GM18499 (cell line): ENCODE measurements at regions not wholly inside any gene's neighbourhood (a gene's known extent, or its start where the extent isn't known, plus 50 kb on each side); places are given as distances from the start of the nearest gene placed in this dataset.

Source experiments
- ATAC-seq: cut with Tn5 transposase; IDR thresholded peaks from one replicate; pipeline ENCODE4 v1.9.1; 2021; ENCODE audit warnings: moderate number of reproducible peaks; ENCODE audit not compliant: insufficient read depth, unreplicated experiment

DNA sequence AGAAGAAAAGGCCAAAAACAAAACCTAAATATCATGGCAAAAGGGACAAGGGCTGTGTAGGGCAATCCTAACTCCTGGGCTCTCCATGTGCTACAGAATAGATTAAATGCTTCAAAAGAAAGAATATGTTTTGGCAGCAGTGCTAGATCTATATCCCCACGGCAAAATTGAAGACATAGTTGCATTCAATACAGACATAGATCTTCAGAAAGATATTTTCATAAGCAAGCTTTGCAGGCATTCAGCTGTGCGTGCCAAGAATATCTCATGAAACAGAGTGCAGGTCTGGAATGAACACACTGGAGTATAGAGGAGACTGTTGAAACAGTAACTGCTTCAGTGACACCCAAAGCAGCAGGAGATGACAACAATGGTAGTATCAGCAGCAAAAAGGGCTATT lies 1476.9 kb downstream of the ARAP2 start:
- no peak for ATAC-seq

DNA sequence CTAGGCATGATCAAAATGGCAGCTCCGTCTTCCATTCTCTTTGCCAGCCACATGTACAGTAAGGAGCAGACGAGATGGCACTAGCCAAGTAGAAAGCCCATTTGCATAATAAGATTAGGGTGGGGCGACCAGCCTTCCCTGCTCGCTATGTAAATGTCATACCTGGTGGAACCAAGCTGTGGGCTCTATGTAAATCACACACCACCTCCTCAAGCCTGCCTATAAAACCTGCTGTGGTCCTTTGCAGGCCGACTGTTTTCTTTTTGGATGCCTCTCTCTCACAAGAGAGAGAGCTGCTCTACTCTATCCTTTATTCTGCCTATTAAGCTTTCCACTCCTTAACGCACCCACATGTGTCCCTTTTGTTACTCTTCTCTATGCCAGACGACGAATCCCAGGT lies 1472.7 kb downstream of the ARAP2 start:
- no peak for ATAC-seq

DNA sequence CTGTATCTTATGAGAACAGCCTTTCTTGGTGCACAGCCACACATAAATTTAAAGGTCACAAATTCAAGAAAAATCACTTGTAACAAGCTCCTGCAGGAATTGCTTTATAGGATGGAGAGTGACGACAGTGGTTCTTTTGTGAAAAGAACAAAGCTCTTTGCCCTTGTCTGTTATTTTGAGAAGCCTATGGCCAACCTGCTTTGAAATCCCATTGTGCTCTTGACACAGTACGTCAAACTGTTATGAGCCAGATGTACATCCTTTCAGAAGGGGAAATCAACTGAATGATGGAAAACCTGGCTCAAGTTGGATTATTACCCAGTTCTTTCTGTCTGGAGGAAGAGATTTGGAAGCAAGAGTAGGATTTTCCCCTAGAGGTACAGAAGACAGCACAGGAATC lies 1454.2 kb downstream of the ARAP2 start:
- no peak for ATAC-seq

DNA sequence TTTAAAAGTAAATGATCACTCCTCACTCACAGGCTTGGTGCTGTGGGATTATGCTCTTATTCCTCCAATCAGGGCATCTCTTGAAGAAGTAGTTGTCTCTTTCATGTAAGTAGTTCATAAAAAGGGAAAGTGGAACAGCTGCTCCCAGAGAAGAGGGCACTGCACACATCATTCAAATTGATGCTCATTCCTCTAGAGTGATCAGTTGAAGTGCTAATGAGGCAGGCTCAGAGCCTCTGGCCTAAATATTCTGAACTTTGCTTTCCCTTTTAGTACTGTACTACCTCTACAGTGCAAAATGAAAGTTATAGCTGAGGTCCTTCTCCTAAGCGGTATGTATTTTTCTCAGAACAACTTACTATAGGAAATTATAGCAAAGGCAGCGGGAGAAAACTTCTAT lies 1453.1 kb downstream of the ARAP2 start:
- no peak for ATAC-seq

DNA sequence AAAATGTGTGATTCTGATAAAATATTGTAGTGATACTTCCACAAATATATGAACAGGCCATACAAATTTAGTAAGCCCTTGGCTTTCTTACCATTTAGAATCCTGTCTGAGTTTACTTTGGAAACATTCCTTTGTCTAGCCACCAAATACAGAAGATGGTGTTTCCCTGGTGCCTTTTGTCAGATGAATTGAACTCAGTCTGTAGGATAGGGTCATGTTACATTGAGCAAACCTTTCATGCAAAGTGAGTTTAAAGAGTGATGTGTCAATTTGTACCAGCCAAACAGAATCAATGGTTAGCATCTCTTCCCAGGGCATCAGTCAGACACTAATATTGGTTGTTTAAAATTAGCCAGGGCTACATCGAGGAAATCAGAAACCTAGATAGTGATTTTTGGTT lies 1443.4 kb downstream of the ARAP2 start:
- ATAC-seq, result no peak

DNA sequence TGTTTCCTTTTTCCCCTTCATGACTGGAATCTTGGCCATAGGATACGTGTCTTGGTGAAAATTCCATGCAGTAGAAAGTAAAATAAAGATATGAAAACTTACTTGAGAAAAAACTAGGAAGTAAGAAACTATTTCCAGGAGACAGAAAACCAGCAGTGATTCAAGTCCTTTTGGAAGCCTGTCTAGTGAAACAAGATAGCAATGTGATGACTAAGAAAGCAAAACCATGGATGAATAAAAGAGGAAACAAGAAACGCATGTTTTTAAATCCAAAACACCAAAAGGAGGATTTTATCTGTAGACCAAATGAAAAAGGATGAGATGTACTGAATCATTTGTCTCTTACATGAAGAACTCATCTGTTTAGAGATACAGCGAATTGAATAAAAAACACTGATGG lies 1430.0 kb downstream of the ARAP2 start:
- ATAC-seq, result no peak

DNA sequence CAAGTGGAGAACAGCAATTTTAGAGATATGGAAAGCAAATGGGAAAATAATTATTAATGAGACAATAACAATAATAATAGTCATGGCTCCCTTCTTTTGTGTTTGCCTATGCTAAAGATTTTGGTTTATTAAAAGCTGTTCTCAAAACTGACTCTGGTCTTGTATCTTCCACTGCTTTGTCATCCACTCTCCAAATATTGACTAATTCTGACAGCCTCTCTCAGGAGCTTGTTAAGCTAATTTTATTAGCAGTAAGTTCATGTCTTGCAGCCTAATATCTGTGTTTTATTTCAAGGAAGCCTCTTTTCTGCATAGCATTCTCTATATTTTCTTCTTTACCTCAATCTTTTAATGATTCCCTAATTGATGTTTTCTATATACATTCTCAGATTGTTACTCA lies 1419.8 kb downstream of the ARAP2 start:
- no peak for ATAC-seq

DNA sequence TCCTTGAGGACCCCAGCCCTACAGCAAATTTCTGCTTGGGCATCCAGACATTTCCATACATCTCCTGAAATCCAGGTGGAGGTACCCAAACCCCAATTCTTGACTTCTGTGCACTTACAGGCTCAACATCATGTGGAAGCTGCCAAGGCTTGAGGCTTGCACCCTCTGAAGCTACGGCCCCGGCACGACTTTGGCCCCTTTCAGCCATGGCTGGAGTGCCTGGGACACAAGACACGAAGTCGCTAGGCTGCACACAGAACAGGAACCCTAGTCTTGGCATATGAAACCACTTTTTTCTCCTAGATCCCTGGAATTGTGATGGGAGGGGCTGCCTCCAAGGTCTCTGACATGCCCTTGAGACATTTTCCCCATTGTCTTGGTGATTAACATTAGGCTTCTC lies 1417.7 kb downstream of the ARAP2 start:
- no peak for ATAC-seq

DNA sequence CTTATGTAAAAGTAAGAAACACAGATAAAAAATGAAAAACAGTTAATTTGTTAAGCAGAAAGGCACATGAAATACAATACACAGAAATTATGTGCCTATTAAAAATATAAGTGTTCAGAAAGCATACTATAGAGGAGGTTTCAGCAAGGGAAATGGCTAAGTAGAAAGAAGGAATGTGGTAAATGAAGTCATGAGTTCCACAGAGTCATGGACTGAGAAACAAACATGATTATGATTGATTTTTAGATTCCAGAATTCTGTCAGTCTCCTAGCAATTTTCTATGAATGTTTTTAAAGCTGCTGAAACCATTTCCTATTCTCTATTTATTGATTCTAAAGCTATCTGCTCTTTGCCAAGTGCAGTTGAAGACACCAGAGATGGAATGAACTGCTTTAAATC lies 1398.4 kb downstream of the ARAP2 start:
- ATAC-seq, result no peak

DNA sequence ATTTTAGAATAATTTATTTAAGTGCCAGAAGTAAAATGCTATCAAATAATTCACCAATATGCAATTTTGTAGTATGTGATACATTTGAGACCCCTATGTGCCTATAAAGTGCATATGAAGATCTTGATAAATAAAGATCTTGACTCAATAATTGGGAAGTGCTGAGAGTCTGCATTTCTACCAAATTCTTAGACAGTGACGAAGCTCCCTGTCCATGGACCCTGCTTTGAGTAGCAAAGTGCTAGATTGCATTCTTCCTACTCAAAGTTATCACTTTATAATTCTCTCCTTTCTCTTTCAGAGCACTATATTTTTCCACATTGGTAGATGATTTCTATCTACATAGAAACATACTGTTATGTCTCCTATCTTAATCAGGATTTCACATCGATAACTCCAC lies 1393.9 kb downstream of the ARAP2 start:
- ATAC-seq, result no peak

DNA sequence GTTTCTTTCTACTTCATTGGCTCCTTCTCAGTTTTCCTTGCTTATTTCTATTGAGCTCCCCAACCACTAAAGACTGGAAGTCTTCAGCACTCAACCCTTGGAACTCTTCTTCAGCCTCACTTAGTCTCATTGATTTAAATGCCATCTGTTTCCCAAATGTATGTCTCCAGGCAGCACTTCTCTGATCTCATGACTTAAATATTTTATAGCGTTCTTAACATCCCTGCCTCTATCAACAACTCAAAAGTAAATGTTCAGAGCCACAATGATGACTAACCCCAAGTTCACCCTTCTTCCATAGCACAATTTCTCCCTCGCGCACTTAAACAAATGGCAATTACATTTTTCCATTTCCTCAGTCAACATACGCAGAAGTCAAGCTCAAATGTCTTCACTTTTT lies 1393.3 kb downstream of the ARAP2 start:
- ATAC-seq, result no peak

DNA sequence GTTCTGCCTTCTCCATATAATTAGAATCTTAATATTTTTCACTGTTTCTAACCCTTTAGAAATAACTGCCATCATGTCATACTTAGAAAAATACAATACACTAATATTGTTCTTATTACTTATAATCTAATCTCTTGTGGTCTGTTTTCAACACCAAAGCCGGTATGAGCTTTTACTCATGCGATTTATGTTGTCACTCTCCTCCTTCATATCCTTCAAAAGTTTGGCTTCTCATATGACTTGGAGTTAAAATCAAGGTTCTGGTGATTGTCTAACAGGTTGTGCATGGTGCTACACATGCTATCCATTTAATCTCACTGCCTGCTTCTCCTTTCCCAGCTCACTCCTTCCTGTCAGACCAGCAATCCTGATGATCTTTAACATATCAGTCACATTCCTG lies 1392.9 kb downstream of the ARAP2 start:
- no peak for ATAC-seq

DNA sequence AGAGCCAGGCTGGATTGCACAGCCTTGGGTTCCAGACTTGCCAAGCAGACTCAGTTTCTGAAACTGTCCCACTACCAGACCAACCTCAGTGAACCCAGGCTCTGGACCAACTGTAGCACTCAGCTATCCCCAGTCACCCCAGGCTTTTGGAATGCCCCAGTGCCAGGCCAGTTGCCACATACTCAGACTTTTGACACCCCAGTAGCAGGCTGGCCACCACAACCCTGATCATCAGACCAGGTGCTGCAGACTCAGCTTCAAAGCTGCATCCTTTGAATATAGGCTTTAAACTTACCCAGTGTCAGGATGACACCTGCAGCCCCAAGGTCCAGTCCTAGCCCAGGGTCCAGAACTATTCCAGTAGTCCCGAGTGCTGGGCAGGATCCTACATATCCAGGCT lies 1389.9 kb downstream of the ARAP2 start:
- ATAC-seq, result no peak

DNA sequence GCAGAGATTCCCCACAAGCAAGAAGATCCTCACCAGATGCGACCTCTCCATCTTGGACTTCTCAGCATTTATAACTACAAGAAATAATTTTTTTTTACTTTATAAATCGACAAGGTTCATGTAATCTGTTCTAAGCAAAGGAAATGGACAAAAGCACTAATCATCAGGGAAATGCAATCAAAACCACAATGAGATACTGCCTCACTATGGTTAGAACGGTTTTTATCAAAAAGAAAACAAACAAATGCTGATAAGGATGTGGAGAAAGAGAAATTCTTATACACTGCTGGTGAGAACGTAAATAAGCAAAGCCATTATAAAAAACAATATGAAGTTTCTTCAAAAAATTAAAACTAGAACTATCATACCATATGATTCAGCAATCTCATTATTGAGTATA lies 1382.6 kb downstream of the ARAP2 start:
- ATAC-seq, result no peak

DNA sequence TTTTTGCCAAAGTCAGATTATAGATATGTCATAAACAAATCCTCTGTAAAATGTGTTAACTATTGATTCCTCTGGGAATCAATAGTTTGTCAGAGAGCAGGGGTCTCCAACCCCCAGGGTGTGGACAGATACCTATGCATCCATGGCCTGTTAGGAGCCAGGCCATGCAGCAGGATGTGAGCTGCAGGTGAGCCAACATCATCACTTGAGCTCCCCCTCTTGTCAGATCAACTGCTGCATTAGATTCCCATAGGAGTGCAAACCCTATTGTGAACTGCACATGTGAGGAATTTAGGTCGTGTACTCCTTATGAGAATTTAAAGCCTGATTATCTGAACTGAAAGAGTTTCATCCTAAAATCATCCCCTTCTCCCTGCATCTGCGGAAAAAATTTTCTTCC lies 1365.4 kb downstream of the ARAP2 start:
- no peak for ATAC-seq

DNA sequence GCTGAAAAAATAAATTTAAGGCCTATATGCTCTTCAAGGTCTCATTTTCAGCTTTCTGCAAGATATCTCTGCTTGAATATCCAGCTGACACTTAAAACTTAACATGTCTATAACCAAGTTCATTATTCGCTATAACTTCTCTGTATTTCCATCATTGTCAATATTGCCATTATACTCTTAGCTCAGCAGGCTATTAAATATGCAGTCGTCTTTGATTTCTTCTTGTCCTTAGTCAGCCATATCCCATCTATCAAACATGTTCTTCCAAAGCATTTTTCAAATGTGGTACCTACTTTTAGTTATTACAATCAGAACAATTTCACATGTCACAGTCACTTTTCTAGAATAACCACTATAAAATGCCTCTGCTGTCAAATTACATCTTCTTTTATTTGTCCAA lies 1364.1 kb downstream of the ARAP2 start:
- no peak for ATAC-seq

DNA sequence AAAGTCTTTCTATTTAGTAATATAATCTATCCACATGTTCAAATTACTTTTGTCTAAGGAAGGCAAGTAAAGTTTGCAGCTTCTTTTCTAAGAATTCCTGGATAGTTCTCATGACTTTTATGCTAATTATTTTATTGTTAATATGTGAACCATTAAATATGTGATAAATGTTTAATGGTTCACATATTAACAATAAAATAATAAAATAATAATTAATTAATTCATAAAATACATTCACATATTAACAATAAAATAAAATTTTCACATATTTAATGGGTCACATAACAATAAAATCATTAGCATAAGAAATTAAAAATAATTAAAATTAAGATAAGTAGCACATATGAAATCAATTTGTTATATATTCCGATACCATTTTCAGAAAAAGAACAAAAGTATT lies 1352.4 kb downstream of the ARAP2 start:
- no peak for ATAC-seq

DNA sequence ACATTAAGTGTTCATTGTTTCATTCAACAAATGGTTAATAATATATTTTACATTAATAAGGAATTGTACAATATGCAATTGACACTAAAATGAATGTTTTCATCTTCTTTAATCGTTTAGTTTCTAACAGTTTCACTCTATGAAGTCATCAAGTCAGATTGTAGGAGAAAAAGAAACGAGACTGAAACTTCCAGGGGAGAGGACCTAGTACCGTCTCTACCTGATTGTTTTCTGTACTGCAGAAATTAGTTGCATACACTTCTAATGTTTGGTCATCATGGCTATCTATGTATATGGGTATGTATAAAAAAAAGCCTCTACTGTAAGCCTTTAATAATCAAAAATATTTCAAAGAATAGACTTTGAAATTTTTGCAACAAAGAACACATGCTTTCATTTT lies 1350.9 kb downstream of the ARAP2 start:
- ATAC-seq, result no peak

DNA sequence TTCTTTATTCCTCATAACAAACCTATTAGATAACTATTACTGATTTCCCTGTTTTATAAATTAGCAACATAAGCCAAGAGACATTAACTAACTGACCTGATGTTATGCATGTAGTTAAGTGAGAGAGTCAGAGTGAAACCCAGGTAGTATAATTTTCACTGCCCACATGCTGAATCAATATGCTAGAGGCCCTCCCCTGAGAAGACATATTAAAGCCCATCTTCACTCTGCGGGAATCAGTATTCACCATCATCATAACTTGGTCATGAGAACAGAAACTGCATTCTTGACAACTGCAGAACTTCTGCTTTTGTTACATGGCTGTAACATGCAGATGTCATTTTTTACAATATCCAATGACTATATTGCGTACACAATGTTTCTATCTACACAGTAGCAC lies 1324.3 kb downstream of the ARAP2 start:
- no peak for ATAC-seq

DNA sequence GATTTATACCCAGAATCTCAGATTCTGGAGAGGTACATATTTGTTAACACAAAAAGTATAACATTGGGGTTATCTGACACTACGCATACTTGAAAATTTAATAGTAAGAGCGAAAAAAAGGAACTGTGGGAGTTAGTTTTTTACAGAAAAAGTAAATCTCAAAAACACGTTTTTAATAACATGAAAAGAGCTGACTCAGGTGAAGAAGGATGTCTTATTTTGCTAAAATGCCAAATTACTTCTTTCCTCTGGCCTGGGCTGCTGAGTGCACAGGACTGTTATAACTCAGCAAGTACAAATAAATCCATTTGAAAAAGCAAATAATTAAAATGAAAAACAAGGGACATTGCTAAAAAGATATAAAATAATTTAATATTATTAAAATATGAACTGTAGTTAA lies 1322.9 kb downstream of the ARAP2 start:
- ATAC-seq, result no peak

DNA sequence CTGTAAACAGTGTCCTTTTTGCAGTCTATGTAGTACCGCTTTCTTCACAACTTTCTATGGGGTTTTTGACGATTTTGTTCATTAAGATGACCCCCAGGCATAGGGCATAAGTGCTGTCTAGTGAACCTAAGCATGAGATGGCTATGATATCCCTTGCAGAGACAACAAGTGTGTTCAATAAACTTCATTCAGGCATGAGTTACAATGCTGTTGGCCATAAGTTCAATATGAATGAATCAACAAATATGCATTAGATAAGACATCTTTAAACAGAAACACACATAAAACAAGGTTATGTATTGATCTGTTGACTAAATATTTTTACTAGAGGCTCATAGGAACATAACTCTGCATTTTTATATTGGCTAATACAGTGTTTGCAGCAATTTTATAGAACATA lies 1322.0 kb downstream of the ARAP2 start:
- no peak for ATAC-seq

DNA sequence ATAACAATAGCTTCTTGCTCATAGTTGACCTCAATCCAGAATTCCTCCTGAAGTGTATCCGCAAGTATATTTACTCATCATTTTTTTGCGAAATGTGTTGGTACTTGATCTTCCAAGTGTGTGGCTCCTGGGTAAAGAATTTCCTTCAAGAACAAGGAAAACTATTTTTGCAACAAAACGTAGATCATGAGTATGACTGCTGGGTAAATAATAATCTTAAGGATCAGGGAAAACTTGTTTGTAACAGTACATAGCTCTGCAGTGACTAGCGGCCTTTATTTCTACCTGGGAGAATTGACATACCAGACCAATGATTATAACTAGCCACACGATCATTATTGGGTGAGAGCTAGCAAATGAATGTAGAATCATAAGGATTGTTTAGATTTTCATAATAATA lies 1311.7 kb downstream of the ARAP2 start:
- ATAC-seq, result no peak

DNA sequence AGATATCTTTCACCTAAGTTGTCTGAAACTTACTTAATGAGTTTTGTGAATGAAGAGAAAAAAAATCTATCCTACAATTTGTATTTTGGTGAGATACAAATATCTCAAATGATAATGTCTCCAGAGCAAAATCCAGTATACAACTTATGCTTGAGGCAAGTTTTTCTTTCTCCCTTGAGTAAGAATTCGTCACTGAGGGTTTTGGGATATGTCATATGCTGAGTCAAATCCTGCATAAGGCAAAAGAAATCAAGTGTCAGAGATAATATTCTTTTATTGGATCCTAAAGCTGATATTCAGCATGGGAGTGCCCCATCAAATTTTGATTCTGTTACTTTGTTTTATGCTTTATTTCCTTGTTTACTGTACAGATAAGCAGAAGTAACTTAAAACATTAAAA lies 1308.6 kb downstream of the ARAP2 start:
- no peak for ATAC-seq

DNA sequence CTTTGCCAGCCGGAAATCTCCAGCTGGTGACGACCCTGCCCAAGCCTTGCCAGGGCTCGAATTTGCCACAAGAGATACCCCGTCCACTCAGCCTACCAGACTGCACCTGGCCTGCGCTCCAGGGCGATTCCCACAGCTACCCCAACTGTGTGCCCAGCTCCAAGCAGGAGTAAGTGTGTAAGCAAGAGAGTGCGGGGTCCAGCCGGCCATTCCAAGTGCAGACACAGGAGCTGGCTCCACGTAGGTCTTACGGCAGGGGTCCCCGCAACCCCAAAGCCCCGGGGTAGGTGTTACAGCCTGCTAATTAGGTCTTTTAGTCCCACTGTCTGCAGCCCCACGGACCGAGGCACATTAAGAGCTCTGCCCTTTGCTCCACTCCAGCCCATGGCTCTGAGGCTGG lies 1305.2 kb downstream of the ARAP2 start:
- ATAC-seq, result no peak
